KMS-11 (cell line): ENCODE measurements at regions not wholly inside any gene's neighbourhood (a gene's known extent, or its start where the extent isn't known, plus 50 kb on each side); places are given as distances from the start of the nearest gene placed in this dataset.

Source experiments
- H2AFZ ChIP-seq: fragments of 200-600 bp; sonication (generic); 2 replicates; pipeline ENCODE4 v1.6.1; 2016; ENCODE audit warnings: antibody characterized with exemption, mixed run types, low read depth
- H3K27ac ChIP-seq: fragments of 200-600 bp; sonication (generic); 2 replicates; pipeline ENCODE4 v1.6.1; 2016; ENCODE audit warnings: mild to moderate bottlenecking, mixed run types
- H3K27me3 ChIP-seq: fragments of 200-600 bp; sonication (generic); 2 replicates; pipeline ENCODE4 v1.6.1; 2017; ENCODE audit warnings: mild to moderate bottlenecking, low read depth, mixed run types, moderate library complexity; ENCODE audit not compliant: insufficient read depth
- H3K36me3 ChIP-seq: fragments of 200-600 bp; sonication (generic); 2 replicates; pipeline ENCODE4 v1.6.1; 2017; ENCODE audit warnings: mild to moderate bottlenecking, mixed run types; ENCODE audit not compliant: insufficient read depth
- H3K4me1 ChIP-seq: fragments of 200-600 bp; sonication (generic); 2 replicates; pipeline ENCODE4 v1.6.1; 2016; ENCODE audit warnings: mild to moderate bottlenecking, low read depth, mixed run types; ENCODE audit not compliant: poor library complexity, severe bottlenecking
- H3K4me2 ChIP-seq: fragments of 200-600 bp; sonication (generic); 2 replicates; pipeline ENCODE4 v1.7.0; 2016; ENCODE audit warnings: mild to moderate bottlenecking, mixed run types
- H3K4me3 ChIP-seq: fragments of 200-600 bp; sonication (generic); IDR thresholded peaks from 2 replicates; pipeline ENCODE4 v1.6.1; 2017; ENCODE audit warnings: low read depth, low read length, mixed read lengths; ENCODE audit not compliant: insufficient read depth
- H3K79me2 ChIP-seq: fragments of 200-600 bp; sonication (generic); 2 replicates; pipeline ENCODE4 v1.6.1; 2016; ENCODE audit warnings: low read depth, mixed run types; ENCODE audit not compliant: insufficient read depth
- H3K9ac ChIP-seq: fragments of 200-600 bp; sonication (generic); 2 replicates; pipeline ENCODE4 v1.6.1; 2016; ENCODE audit warnings: mild to moderate bottlenecking, mixed run types
- H4K20me1 ChIP-seq: fragments of 200-600 bp; sonication (generic); 2 replicates; pipeline ENCODE4 v1.6.1; 2016; ENCODE audit warnings: mild to moderate bottlenecking, mixed run types; ENCODE audit not compliant: insufficient read depth
- CTCF ChIP-seq: fragments of 200-600 bp; sonication (generic); conservative IDR thresholded peaks from 2 replicates; pipeline ENCODE4 v1.6.1; 2017; ENCODE audit warnings: low read depth, mild to moderate bottlenecking, antibody characterized with exemption, low read length, moderate library complexity, mixed read lengths

GRCh38 chr13:84912720-84913119 is 886.5 kb downstream of the SLITRK6 start:
- Histone ChIP-seq H3K36me3 (no peaks in the 10 kb centered on the region), H3K27ac (no peak overlapping the region), H3K9ac (no peak overlapping the region), H4K20me1 (no peaks in the 10 kb centered on the region), H2AFZ (no peak overlapping the region), H3K79me2 (no peaks in the 10 kb centered on the region), H3K4me1 (no peaks in the 10 kb centered on the region), H3K27me3 (no peaks in the 10 kb centered on the region), H3K4me2 (no peak overlapping the region), H3K4me3 (no peak overlapping the region)
- no peak for TF ChIP-seq CTCF

- H3K4me1 ChIP-seq: no peaks in the 10 kb centered on the region
- no peaks in the 10 kb centered on the region for H3K36me3 ChIP-seq
- H2AFZ ChIP-seq: no peak overlapping the region
- H3K27ac ChIP-seq: no peak overlapping the region
- no peak for TF ChIP-seq CTCF
- no peak overlapping the region for H3K4me3 ChIP-seq
- H3K79me2 ChIP-seq: no peaks in the 10 kb centered on the region
- H3K27me3 ChIP-seq: no peaks in the 10 kb centered on the region
- no peak overlapping the region for H3K9ac ChIP-seq
- H4K20me1 ChIP-seq: no peaks in the 10 kb centered on the region
- no peak overlapping the region for H3K4me2 ChIP-seq
Observed at GRCh38 chr13:84910423-84910822, 888.8 kb downstream of the SLITRK6 start.

- Histone ChIP-seq H3K27ac (no peak overlapping the region), H3K4me1 (no peaks in the 10 kb centered on the region), H3K4me2 (no peak overlapping the region), H2AFZ (no peak overlapping the region), H4K20me1 (no peaks in the 10 kb centered on the region), H3K27me3 (no peaks in the 10 kb centered on the region), H3K79me2 (no peaks in the 10 kb centered on the region), H3K4me3 (no peak overlapping the region), H3K9ac (no peak overlapping the region), H3K36me3 (no peaks in the 10 kb centered on the region)
- TF ChIP-seq CTCF: no peak
Observed at GRCh38 chr13:84903391-84903790, 895.8 kb downstream of the SLITRK6 start.

- no peaks in the 10 kb centered on the region for H3K4me1 ChIP-seq
- H3K4me3 ChIP-seq: no peak overlapping the region
- H3K36me3 ChIP-seq: no peaks in the 10 kb centered on the region
- no peak overlapping the region for H3K27ac ChIP-seq
- H4K20me1 ChIP-seq: no peaks in the 10 kb centered on the region
- no peak for TF ChIP-seq CTCF
- H3K79me2 ChIP-seq: no peaks in the 10 kb centered on the region
- no peak overlapping the region for H2AFZ ChIP-seq
- H3K9ac ChIP-seq: no peak overlapping the region
- H3K4me2 ChIP-seq: no peak overlapping the region
- no peaks in the 10 kb centered on the region for H3K27me3 ChIP-seq
Observed at GRCh38 chr13:84902243-84902642, 897.0 kb downstream of the SLITRK6 start.

- Histone ChIP-seq H3K4me3 (no peak overlapping the region), H3K27ac (no peak overlapping the region), H3K4me2 (no peak overlapping the region), H3K36me3 (no peaks in the 10 kb centered on the region), H3K9ac (no peak overlapping the region), H3K79me2 (no peaks in the 10 kb centered on the region), H2AFZ (no peak overlapping the region), H3K4me1 (no peaks in the 10 kb centered on the region), H3K27me3 (no peaks in the 10 kb centered on the region), H4K20me1 (no peaks in the 10 kb centered on the region)
- peak; percentile 60 for TF ChIP-seq CTCF
Observed at GRCh38 chr13:84896128-84896527, 903.1 kb downstream of the SLITRK6 start.
